NOMO-1 treated with dmso at 0.1 percent for 144 hours (cell line): ENCODE measurements at regions not wholly inside any gene's neighbourhood (a gene's known extent, or its start where the extent isn't known, plus 50 kb on each side); places are given as distances from the start of the nearest gene placed in this dataset.
"Not testable (repeated sequence)": the region's sequence is repeated elsewhere in the genome, so short reads cannot be mapped to it uniquely, and the experiment has no call there.

Experiments
- DNase-seq: peaks from one replicate; lab custom pipeline; 2025; ENCODE audit not compliant: unreplicated experiment; lab: John Stamatoyannopoulos, UW

- DNase-seq: peak; percentile 60
Observed at GRCh38 chr6:137313928-137314855, 95.0 kb upstream of the IFNGR1 start.

GRCh38 chr6:137313211-137313610 lies 94.0 kb upstream of the IFNGR1 start:
- no peak for DNase-seq

- DNase-seq: no peak
Observed at GRCh38 chr6:137311940-137312339, 92.8 kb upstream of the IFNGR1 start.

- peak; percentile 52 for DNase-seq
Observed at GRCh38 chr6:137309078-137309762, 90.0 kb upstream of the IFNGR1 start.

GRCh38 chr6:137307163-137307854 lies 88.1 kb upstream of the IFNGR1 start:
- DNase-seq: peak; percentile 79

DNA sequence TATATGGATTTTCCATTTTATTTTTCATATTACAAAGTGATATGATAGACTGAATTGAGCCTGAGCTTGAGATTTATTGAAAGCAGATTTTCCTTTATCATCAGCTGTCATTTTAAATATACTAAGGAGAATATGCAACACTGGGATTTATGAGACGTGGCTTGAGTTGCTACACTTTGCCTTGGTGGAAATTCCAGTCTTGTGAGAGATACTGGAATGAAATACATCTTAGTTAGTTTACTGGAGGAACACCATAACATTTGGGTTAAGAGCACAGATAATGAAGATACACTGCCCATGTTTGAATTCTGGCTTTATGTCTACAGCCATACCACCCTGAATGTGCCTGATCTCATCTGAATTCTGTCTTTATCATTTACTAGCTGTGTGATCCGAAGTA lies 86.5 kb upstream of the IFNGR1 start:
- DNase-seq: no peak

DNA sequence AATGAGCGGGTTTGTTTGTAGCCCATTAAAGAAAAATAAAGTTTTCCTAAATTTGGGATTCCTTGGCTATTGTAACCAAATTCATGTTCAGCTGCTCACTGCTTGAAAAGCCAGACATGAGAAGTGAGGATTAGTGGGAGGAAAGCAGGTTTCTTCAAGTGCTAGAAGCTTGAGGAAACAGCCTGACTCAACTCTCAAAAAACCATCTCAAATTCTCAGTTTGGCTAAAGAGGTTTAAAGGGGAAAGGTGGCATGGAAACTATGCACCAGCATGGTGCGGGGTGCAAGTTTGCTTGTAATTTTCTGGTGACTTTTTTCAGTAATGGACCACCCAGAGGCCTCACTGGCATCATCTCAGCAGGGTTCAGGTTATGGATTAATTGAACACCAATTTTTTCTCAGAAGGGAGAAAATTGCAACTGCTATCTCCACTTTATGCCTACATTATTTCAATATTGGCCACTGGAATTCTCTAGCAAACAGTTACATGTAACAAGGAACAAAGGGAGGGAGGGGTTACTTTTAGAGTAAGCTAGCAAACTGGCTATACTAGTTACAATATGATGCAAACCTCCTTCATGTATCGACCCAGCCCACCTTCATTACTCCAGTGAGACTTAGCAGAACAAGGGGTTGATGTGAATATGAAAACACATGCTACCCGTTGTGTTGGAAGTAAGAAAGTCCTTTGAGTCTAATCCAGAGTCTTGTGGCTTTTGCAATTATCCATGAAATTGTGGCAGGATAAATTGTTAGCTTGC lies 85.0 kb upstream of the IFNGR1 start:
- no peak for DNase-seq

GRCh38 chr6:137303441-137303840 lies 84.3 kb upstream of the IFNGR1 start:
- DNase-seq: no peak

DNA sequence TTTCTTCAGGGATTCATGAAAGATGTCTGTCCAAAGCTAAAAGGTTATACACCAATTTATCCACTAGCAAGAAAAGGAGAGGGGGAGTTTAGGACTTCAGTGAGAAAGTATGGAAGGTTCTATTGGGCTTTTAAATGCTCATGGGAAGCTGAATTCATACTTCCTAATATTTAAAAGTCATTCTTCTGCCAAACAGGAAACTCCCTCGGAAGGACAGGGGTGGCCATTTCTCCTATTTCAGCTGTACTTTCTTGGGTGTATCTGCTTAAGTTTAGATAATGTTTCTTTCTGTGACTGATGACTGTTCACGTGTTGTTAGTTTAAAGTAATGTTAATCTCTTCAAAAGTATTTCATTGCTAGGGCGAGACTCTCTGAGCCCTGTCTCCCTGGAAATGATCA lies 80.5 kb upstream of the IFNGR1 start:
- DNase-seq: no peak

DNA sequence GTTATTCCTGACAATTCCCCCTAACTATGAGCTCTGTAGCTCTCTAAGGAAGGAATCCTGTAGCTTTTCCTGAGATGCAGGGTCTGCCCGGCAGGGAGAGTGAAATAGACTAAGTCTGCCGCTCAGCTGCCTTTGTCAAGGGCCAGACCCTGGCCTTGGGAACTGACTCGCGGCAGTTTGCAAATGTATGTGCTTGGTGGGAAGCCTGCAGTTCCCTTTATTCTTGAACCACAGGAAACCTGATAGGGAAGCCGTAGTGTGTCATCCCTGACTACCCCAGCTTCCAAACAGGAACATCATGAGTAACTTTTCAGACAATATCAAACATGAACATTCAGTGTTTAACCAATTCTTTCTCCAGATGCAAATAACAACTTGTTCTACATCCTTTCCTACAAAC lies 78.7 kb upstream of the IFNGR1 start:
- DNase-seq: no peak

DNA sequence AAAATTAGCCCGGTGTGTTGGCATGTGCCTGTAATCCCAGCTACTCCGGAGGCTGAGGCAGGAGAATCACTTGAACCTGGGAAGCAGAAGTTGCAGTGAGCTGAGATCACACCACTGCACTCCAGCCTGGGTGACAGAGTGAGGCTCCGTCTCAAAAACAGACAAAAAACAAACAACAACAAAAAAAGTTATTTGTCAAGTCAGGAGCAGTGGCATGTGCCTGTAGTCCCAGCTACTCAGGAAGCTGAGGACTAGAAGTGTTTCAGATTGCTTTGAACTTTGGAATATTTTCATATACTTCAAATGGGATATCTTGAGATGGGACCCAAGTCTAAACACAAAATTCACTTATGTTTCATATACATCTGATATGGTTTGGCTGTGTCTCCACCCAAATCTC lies 73.1 kb upstream of the IFNGR1 start:
- not testable (repeated sequence) for DNase-seq

DNA sequence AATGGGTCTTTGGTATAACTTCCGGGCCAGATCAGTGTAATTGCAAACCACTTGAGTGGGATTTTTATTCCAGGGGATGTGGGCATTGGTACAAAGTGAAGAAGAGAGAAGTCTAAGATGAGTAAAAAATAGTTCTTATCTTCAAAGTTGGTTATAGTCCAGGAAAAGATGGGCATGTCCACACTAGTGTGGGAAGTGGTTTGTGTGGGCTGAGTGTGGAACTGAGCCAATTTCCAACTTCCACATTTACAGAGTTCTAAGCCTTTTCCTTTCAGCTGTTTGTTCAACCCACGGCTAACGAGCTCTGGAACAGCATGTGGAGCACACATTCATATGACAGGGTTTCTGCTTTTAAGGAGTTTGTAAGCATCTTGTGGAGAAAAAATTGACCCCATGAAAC lies 72.3 kb upstream of the IFNGR1 start:
- peak; percentile 76 for DNase-seq

GRCh38 chr6:137290601-137291261 lies 71.5 kb upstream of the IFNGR1 start:
- DNase-seq: no peak

- DNase-seq: no peak
Observed at GRCh38 chr6:137286916-137287315, 67.7 kb upstream of the IFNGR1 start.

- DNase-seq: no peak
Observed at GRCh38 chr6:137286368-137286767, 67.2 kb upstream of the IFNGR1 start.

GRCh38 chr6:137284811-137285110 lies 65.6 kb upstream of the IFNGR1 start:
- no peak for DNase-seq

GRCh38 chr6:137283940-137284810 lies 65.0 kb upstream of the IFNGR1 start:
- DNase-seq: no peak

DNA sequence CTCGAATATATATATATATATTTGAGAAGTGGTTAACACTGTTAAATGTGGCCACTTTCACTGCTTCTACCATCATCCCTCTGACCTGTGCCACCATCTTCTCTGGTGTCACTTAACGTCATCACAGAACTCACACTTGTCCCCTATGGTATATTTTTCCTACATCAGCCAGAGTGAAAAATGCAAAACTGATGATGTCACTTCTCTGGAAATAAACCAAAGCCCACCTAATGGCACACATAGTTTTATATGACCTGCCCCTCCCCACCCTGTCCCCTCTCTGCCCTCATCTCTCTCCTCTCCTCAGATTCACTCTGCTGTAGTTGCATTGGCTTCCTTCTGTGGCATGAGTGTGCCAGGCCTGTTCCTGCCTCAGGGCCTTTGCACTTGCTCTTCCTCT lies 63.9 kb upstream of the IFNGR1 start:
- no peak for DNase-seq

- DNase-seq: peak; percentile 78
Observed at GRCh38 chr6:137282254-137282653, 63.1 kb upstream of the IFNGR1 start.

DNA sequence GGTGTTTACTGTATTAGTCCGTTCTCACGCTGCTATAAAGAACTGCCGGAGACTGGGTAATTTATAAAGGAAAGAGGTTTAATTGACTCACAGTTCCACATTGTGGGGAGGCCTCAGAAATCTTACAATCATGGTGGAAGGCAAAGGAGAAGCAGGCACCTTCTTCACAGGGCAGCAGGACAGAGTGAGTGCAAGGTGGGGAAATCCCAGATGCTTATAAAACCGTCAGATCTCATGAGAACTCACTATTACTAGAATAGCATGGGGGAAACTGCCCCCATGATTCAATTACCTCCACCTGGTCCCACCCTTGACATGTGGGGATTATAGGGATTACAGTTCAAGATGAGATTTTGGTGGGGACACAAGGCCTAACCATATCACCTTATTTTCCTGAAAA lies 60.1 kb upstream of the IFNGR1 start:
- not testable (repeated sequence) for DNase-seq
